HepG2 (cell line): ENCODE measurements at regions not wholly inside any gene's neighbourhood (a gene's known extent, or its start where the extent isn't known, plus 50 kb on each side); places are given as distances from the start of the nearest gene placed in this dataset.

Experiments used
- ELF1 ChIP-seq: sonication (generic); formaldehyde crosslinking; IDR thresholded peaks from 2 replicates; pipeline ENCODE4 v1.4.0; 2020; ENCODE audit warnings: missing genetic modification reagents
- HNRNPK ChIP-seq: fragments of 200-400 bp; formaldehyde crosslinking; IDR thresholded peaks from 2 replicates; pipeline ENCODE4 v1.6.1; 2018; ENCODE audit warnings: low read length, low read depth, moderate library complexity, mild to moderate bottlenecking; ENCODE audit not compliant: poor library complexity, severe bottlenecking
- HOXD1 ChIP-seq: sonication (generic); formaldehyde crosslinking; IDR thresholded peaks from 2 replicates; pipeline ENCODE4 v1.5.0; 2020; ENCODE audit warnings: missing genetic modification reagents
- PAWR ChIP-seq: sonication (generic); formaldehyde crosslinking; IDR thresholded peaks from 2 replicates; pipeline ENCODE4 v1.4.0; 2020; ENCODE audit warnings: missing genetic modification reagents, mild to moderate bottlenecking, borderline replicate concordance
- SYNCRIP ChIP-seq: fragments of 200-400 bp; formaldehyde crosslinking; IDR thresholded peaks from 2 replicates; pipeline ENCODE4 v1.6.1; 2018; ENCODE audit warnings: mild to moderate bottlenecking, low read depth, low read length; ENCODE audit not compliant: insufficient read depth
- ZBTB21 ChIP-seq: sonication (generic); formaldehyde crosslinking; IDR thresholded peaks from 2 replicates; pipeline ENCODE4 v1.4.0; 2020; ENCODE audit warnings: missing genetic modification reagents
- ZNF224 ChIP-seq: sonication (generic); formaldehyde crosslinking; IDR thresholded peaks from 2 replicates; pipeline ENCODE4 v1.5.0; 2020; ENCODE audit warnings: mild to moderate bottlenecking, missing genetic modification reagents
- ZNF260 ChIP-seq: sonication (generic); formaldehyde crosslinking; IDR thresholded peaks from 2 replicates; pipeline ENCODE4 v1.4.0; 2020; ENCODE audit warnings: missing genetic modification reagents, low read depth, mild to moderate bottlenecking, borderline replicate concordance
- ZNF331 ChIP-seq: sonication (generic); formaldehyde crosslinking; IDR thresholded peaks from 2 replicates; pipeline ENCODE4 v1.4.0; 2020; ENCODE audit warnings: missing genetic modification reagents
- ZNF672 ChIP-seq: sonication (generic); formaldehyde crosslinking; IDR thresholded peaks from 2 replicates; pipeline ENCODE4 v1.8.1; 2022; ENCODE audit warnings: missing genetic modification reagents
- ZNF772 ChIP-seq: sonication (generic); formaldehyde crosslinking; IDR thresholded peaks from 2 replicates; pipeline ENCODE4 v1.5.0; 2020; ENCODE audit warnings: mild to moderate bottlenecking, missing genetic modification reagents
- ZNF841 ChIP-seq: sonication (generic); formaldehyde crosslinking; IDR thresholded peaks from 2 replicates; pipeline ENCODE4 v1.8.1; 2023; ENCODE audit warnings: missing genetic modification reagents, borderline replicate concordance
- TF ChIP-seq, protein P1 (sequence below), 2 experiments: fragments of 450-650 bp in 1 of 2; sonication (generic) in 1 of 2; formaldehyde crosslinking; IDR thresholded peaks; 2 replicates each; pipeline versions ENCODE4 v1.5.0 to v1.8.0; 2020 to 2022; ENCODE audit warnings: mild to moderate bottlenecking in 1 of 2, missing genetic modification reagents in 1 of 2
- TF ChIP-seq, protein P2 (sequence below): sonication (generic); formaldehyde crosslinking; IDR thresholded peaks from 2 replicates; pipeline ENCODE4 v1.4.0; 2020; ENCODE audit warnings: missing genetic modification reagents
- TF ChIP-seq, protein P3 (sequence below): sonication (generic); formaldehyde crosslinking; IDR thresholded peaks from 2 replicates; pipeline ENCODE4 v1.8.1; 2023; ENCODE audit warnings: mild to moderate bottlenecking, moderate library complexity, missing genetic modification reagents
- TF ChIP-seq, protein P4 (sequence below): sonication (generic); formaldehyde crosslinking; IDR thresholded peaks from 2 replicates; pipeline ENCODE4 v1.4.0; 2020; ENCODE audit warnings: missing genetic modification reagents, mild to moderate bottlenecking, borderline replicate concordance
- TF ChIP-seq, protein P5 (sequence below): sonication (generic); formaldehyde crosslinking; IDR thresholded peaks from 2 replicates; pipeline ENCODE4 v1.5.0; 2020; ENCODE audit warnings: mild to moderate bottlenecking, missing genetic modification reagents
- TF ChIP-seq, protein P6 (sequence below), 2 experiments: sonication (generic) in 1 of 2; formaldehyde crosslinking in 1 of 2; IDR thresholded peaks; 2 replicates each; pipeline versions ENCODE4 v1.5.1 to v1.6.1; 2011 to 2020; ENCODE audit warnings: borderline replicate concordance in 1 of 2, low read depth in 1 of 2, low read length in 1 of 2, mild to moderate bottlenecking in 1 of 2, missing genetic modification reagents in 1 of 2, moderate library complexity in 1 of 2

DNA sequence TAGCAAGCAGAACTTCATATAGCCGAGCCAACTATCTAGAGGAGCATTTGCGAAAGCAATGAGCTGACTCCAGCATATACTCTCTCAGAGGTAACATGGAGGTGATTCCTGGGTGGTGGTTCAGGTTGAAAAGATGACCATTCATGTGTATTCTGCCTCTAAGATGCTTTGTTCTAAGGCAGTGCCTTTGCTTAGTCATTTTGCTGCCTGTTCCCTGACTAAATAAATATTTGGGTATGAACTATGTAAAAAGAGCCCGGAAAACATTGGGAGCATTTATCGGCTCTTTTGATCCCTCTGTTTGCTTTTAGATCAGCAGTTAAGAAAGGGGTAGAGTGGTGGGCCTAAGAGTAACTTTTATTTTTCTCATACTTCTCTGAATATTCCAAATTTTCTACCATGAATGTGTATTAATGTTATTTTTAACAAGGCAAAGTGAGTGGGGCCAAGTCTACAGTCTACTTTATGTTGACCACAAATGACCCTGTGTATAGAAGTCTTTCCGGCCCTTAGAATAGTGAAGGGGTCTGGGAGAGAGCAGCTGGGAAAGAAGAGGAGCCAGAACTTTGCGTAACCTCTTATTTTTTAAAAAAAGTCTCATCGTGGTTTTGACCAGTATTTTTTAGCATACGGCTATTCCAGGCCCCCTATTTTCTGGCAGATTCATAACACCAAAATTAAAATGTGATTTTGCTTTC lies 206.5 kb upstream of the EYA4 start (continued):
- TF ChIP-seq, protein P1, sequence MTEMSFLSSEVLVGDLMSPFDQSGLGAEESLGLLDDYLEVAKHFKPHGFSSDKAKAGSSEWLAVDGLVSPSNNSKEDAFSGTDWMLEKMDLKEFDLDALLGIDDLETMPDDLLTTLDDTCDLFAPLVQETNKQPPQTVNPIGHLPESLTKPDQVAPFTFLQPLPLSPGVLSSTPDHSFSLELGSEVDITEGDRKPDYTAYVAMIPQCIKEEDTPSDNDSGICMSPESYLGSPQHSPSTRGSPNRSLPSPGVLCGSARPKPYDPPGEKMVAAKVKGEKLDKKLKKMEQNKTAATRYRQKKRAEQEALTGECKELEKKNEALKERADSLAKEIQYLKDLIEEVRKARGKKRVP (CRISPR knock-in tag; IDR thresholded peaks at IDR 0.05): peak in 1 of 2 experiments; percentile 61; a peak in 1 of 4 replicates
- TF ChIP-seq HOXD1 (CRISPR knock-in tag) (no peak), PAWR (no peak), ZBTB21 (0 out of 2 replicates have a peak, but pooled peaks have one; percentile 48), SYNCRIP (no peak), ZNF331 (CRISPR knock-in tag) (peak; percentile 53; the same call in 1 of the 2 replicates), ELF1 (peak; percentile 25; the same call in 1 of the 2 replicates), ZNF841 (CRISPR knock-in tag) (no peak), HNRNPK (no peak), ZNF672 (CRISPR knock-in tag) (no peak), ZNF224 (no peak), ZNF772 (CRISPR knock-in tag) (no peak; the same call in 1 of the 2 replicates), ZNF260 (CRISPR knock-in tag) (no peak)
- TF ChIP-seq, protein P2, sequence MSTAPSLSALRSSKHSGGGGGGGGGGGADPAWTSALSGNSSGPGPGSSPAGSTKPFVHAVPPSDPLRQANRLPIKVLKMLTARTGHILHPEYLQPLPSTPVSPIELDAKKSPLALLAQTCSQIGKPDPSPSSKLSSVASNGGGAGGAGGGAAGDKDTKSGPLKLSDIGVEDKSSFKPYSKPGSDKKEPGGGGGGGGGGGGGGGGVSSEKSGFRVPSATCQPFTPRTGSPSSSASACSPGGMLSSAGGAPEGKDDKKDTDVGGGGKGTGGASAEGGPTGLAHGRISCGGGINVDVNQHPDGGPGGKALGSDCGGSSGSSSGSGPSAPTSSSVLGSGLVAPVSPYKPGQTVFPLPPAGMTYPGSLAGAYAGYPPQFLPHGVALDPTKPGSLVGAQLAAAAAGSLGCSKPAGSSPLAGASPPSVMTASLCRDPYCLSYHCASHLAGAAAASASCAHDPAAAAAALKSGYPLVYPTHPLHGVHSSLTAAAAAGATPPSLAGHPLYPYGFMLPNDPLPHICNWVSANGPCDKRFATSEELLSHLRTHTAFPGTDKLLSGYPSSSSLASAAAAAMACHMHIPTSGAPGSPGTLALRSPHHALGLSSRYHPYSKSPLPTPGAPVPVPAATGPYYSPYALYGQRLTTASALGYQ (CRISPR knock-in tag): peak; percentile 92; the same call in 1 of the 2 replicates
- TF ChIP-seq, protein P3, sequence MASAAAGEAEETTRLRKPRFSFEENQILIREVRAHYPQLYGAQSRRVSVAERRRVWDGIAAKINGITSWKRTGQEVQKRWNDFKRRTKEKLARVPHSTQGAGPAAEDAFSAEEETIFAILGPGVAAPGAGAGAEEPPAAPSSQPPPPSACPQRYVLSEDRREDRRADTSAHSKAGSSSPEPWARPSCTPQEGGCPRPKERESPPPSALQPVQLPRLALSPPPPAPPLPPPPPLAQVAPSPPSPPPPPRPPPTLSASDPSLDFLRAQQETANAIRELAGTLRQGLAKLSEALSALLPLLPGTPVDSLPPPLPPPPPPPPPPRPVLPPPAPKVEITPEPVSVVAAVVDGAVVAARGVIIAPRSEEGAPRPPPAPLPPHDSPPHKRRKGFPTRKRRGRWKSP (CRISPR knock-in tag): no peak; the same call in 1 of the 2 replicates
- TF ChIP-seq, protein P4, sequence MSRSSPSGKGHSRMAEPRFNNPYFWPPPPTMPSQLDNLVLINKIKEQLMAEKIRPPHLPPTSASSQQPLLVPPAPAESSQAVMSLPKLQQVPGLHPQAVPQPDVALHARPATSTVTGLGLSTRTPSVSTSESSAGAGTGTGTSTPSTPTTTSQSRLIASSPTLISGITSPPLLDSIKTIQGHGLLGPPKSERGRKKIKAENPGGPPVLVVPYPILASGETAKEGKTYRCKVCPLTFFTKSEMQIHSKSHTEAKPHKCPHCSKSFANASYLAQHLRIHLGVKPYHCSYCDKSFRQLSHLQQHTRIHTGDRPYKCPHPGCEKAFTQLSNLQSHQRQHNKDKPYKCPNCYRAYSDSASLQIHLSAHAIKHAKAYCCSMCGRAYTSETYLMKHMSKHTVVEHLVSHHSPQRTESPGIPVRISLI: 0 out of 2 replicates have a peak, but pooled peaks have one; percentile 53
- TF ChIP-seq, protein P5, sequence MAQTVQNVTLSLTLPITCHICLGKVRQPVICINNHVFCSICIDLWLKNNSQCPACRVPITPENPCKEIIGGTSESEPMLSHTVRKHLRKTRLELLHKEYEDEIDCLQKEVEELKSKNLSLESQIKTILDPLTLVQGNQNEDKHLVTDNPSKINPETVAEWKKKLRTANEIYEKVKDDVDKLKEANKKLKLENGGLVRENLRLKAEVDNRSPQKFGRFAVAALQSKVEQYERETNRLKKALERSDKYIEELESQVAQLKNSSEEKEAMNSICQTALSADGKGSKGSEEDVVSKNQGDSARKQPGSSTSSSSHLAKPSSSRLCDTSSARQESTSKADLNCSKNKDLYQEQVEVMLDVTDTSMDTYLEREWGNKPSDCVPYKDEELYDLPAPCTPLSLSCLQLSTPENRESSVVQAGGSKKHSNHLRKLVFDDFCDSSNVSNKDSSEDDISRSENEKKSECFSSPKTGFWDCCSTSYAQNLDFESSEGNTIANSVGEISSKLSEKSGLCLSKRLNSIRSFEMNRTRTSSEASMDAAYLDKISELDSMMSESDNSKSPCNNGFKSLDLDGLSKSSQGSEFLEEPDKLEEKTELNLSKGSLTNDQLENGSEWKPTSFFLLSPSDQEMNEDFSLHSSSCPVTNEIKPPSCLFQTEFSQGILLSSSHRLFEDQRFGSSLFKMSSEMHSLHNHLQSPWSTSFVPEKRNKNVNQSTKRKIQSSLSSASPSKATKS: no peak
- TF ChIP-seq, protein P6, sequence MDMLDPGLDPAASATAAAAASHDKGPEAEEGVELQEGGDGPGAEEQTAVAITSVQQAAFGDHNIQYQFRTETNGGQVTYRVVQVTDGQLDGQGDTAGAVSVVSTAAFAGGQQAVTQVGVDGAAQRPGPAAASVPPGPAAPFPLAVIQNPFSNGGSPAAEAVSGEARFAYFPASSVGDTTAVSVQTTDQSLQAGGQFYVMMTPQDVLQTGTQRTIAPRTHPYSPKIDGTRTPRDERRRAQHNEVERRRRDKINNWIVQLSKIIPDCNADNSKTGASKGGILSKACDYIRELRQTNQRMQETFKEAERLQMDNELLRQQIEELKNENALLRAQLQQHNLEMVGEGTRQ (IDR thresholded peaks at IDR 0.05; ENCODE audit: low read depth, low read length): no peak
- TF ChIP-seq, protein P6 (CRISPR knock-in tag; IDR thresholded peaks at IDR 0.05; ENCODE audit: borderline replicate concordance): no peak
